ENCODE measurements at regions not wholly inside any gene's neighbourhood (a gene's known extent, or its start where the extent isn't known, plus 50 kb on each side); places are given as distances from the start of the nearest gene placed in this dataset.

DNA sequence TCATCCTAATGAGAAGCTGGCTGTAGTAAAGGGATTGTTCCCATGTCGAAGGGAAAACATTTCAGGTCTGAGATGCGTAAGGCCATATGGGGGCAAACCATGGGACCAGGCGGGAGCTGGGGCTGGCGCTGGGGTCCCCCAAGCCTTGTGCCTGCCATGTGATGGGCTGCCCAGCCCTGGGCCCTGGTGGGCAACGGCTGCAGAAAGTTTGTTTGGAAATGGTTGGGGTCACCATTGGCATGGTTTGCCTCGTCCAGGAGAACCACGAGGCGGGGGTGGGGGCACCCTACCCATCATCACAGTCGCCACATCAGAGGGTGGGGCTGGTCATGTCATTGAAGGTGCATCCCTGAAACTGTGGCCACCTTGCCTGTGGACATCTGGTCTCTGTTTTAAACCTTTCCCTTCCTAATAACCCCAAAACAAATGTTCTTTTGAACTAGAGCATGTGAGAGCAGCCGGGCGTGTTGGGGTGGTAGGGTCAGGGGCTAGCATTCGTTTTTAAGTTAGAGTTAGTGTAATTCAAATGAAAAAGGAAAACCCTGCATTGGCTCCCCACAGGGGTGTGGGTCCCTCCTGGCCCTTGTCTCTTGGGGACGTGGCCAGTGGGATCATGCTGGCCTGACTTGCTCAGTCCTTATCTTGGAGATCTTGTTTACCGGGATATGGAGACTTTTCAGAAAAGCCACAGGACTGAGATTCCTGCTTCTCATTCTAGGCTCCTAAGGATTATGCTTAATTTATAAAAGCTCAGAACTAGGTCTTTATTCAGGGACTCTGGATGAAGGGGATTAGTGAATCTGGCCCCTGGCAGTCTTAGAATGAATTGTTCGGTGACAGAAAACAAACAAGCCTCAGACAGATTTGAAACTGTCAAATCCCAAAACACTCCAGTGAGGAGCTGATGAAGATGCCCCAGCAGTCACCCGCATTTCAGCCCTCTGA is 98.5 kb downstream of the CTTN start:
- intact Hi-C loops (cut with micrococcal nuclease) = no loop called here
- no peaks in the 10 kb centered on the region for H3K36me3 Mint-ChIP-seq (ENCODE audit: low read depth)
- H3K4me1 Mint-ChIP-seq (ENCODE audit: low read depth) = no peaks in the 10 kb centered on the region
- peaks cover 2% of the 10 kb centered on the region for H3K27me3 Mint-ChIP-seq
- H3K27ac Mint-ChIP-seq = no peak overlapping the region
- no peak overlapping the region for H3K4me3 Mint-ChIP-seq
- H3K9me3 Mint-ChIP-seq = peaks cover 2% of the 10 kb centered on the region

DNA sequence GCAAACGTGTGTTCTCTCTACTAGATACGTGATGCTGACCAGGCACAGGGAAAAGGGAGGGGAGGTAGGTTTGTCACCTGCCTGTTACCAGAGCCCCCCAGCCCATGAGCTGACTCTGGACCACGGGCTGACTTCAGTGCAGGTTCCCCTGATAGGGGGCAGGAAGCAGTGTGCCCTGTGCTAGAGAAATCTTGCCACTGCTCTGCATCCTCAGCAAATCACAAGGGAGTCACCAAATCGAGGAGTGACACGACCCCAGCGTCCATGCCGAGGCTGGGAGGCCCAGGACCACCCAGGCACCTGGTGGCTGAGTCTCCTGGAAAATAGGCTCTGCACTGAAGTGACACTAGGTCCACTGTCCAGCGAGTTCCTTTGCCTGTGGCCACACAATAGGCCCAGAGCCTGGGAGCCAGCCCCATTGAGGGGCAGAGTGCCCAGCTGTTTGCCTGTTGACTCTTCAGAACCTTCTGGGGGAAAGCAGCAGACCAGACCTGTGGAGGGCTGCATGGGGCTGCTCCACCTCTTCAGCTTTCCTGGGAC is 99.3 kb downstream of the CTTN start:
- intact Hi-C loops (cut with micrococcal nuclease) = no loop called here
- Mint-ChIP-seq H3K9me3 (no peaks in the 10 kb centered on the region), H3K27ac (no peak overlapping the region), H3K4me1 (ENCODE audit: low read depth) (no peaks in the 10 kb centered on the region), H3K4me3 (no peak overlapping the region), H3K27me3 (peaks cover 2% of the 10 kb centered on the region), H3K36me3 (ENCODE audit: low read depth) (no peaks in the 10 kb centered on the region)

DNA sequence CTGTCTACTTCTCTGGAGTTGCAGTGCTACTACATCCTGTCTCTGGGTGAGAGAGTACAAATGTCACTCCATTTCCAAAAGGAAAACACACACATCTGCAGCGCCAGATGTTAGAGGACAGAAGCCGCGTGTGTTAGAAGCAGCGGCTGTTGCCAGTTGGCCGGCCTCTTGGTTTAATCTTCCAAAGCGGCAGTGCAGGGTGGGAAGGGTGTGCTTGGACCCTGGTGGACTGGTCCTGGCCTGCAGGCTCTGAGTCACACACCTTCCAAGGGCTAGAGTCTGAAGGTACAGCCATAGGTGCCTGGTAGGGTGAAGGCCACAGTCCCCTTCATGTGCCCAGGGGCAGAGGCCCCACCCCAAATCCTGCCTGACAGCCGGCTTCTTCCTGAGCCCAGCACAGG is 99.8 kb downstream of the CTTN start:
- intact Hi-C loops (cut with micrococcal nuclease) = no loop called here
- H3K9me3 Mint-ChIP-seq = no peaks in the 10 kb centered on the region
- H3K27me3 Mint-ChIP-seq = peaks cover 2% of the 10 kb centered on the region
- no peaks in the 10 kb centered on the region for H3K4me1 Mint-ChIP-seq (ENCODE audit: low read depth)
- H3K36me3 Mint-ChIP-seq (ENCODE audit: low read depth) = no peaks in the 10 kb centered on the region
- H3K4me3 Mint-ChIP-seq = no peak overlapping the region
- H3K27ac Mint-ChIP-seq = no peak overlapping the region

DNA sequence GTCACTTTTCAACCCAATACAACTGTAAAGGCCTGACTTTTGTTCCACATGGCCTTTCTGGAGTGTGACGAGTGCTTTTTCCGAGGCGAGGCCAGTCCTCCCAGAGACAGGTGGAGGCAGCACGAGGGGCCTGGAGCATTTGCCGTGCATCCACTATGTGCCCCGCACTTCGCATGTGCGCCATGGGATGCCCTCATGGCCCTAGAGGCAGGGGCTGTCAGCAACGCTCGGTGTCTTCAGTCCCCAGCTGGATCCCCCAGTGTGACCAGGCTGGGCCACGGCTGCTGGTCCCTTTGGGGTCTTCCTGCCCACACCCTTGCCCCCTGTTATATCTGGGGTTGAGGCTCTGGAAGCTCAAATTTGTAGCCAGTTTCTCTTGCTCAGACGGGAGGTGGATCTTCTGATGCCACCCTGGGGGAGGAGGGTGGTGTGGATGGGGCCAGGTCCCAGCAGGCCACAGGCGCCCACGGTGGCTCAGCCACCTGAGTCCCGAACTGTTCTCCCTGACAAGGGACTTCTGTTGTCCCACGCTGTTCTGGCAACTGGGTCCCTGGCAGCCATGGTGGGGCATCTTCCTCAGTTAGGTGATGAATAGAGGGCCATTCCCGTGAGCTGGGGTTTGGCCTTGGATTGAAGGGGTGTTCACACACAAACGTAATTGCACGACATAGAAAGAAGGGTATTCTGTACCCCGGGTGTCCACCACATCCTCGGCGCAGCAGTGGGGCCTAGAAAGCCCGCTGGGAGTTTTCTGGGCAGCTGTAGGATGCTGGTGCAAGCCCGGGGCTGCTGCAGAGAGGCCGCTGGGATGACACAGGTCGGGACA is 100.9 kb downstream of the CTTN start:
- Mint-ChIP-seq H3K27me3 (peaks cover 2% of the 10 kb centered on the region), H3K4me1 (ENCODE audit: low read depth) (no peaks in the 10 kb centered on the region), H3K4me3 (no peak overlapping the region), H3K9me3 (no peaks in the 10 kb centered on the region), H3K36me3 (ENCODE audit: low read depth) (no peaks in the 10 kb centered on the region), H3K27ac (no peak overlapping the region)
- intact Hi-C loops (cut with micrococcal nuclease) = no loop called here

DNA sequence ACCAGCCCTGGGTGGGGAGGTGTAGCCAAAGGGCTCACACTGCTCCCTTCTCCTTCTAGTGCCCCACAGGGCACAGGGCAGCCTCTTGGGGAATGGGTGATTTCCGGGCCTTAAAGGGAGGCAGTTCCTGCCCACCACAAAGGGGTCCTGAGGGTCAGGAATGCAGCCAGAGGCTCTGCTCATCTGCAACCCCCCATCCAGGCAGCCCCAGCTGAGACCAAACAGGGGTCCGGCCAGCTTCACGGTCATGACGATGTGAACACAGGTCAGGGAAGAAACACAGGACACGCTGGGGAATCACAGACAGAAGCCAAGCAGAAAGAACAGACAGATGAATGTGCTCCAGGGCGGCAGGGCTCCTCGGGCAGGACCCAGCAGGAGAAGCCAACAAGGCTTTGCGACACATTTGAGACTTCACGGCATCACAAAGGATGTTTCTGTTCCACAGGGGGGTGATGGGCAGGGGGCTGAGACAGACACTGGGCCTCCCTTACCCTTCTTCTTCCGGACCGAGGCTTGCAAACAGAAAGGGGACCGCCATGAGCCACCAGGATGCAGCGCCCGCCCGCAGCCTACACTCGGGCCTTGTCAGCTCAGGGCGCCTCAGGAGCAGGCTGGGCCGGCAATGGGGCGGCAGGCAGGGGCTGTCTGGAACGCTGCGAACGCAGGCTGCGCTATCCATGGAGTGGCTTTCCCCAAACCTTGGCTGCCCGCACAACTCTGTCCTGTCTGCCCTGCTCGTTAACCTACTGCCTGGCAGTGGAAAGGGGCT is 101.9 kb downstream of the CTTN start:
- no peaks in the 10 kb centered on the region for H3K4me1 Mint-ChIP-seq (ENCODE audit: low read depth)
- H3K4me3 Mint-ChIP-seq = no peak overlapping the region
- H3K27me3 Mint-ChIP-seq = peaks cover 2% of the 10 kb centered on the region
- no peaks in the 10 kb centered on the region for H3K36me3 Mint-ChIP-seq (ENCODE audit: low read depth)
- intact Hi-C loops (cut with micrococcal nuclease) = no loop called here
- H3K9me3 Mint-ChIP-seq = no peaks in the 10 kb centered on the region
- no peak overlapping the region for H3K27ac Mint-ChIP-seq

DNA sequence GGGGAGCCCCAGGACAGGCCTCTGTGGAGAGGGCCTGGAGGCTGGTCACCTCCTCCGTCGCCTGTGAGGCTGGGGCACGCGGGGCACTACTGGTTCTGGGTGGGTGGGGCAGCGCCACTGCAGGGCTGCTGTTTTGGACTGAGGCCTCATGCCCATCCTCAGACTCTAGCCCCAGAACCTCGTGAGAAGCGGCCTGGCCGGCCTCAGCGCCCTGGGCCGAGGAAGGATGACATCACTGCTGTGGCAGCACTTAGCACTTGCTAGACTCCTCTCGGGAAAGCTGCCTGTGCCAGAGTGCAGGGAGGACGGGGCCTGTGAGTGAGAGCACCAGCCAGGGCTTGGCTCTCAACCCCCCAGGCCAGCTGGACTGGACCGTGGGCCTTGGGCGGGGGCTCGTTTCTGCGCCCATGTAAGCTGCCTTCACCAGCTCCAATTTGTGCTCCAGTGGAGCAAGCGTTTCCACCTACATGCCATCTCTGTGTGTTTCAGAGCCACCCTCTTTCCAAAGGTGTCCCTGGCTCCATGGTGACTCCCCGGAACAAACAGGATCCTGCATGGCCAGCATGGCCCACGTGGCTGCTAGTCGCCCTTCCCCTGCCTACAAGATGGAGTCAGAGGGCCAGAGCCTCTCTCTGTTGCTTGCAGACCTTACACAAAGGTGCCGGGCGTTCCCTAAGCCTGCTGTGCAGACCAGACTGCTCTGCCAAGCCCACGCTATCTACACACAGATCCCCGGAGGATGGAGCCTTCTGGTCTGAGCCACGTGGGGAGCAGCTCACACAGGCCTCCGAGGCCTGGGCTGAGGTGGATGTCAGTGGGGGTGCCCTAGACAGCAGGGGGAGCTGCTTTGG is 102.9 kb downstream of the CTTN start:
- H3K9me3 Mint-ChIP-seq = no peaks in the 10 kb centered on the region
- peaks cover under 1% of the 10 kb centered on the region for H3K27me3 Mint-ChIP-seq
- no peak overlapping the region for H3K4me3 Mint-ChIP-seq
- H3K27ac Mint-ChIP-seq = no peak overlapping the region
- intact Hi-C loops (cut with micrococcal nuclease) = no loop called here
- no peaks in the 10 kb centered on the region for H3K4me1 Mint-ChIP-seq (ENCODE audit: low read depth)
- H3K36me3 Mint-ChIP-seq (ENCODE audit: low read depth) = no peaks in the 10 kb centered on the region

DNA sequence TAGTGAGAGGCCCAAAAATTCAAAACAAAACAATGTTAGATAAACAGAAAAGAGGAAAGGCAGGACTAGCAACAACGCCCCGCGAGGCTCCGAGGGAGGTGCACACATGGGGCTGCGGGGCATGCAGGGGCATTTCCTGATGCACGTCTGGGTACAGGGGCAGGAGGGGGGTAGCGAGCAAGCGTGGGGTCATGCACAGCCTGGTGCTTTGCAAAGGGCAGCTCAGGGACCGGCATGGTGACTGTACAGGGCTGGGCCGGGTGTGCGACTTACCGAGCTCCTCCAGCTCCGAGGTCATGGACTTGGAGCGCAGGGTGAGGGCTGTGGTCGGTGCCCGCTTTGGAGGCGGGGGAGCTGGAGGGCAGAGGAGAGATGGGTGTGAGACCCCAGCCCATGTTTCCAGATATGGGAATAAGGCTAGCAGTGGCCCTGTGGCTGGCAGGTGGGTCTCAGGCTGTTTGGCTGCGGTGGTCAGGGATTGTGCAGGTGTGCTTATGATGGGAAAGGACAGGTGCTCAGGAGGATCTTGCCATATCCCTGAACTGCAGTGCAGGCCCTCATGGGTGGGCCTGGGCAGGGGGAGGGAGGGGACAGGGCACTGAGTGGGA is 103.7 kb downstream of the CTTN start:
- Mint-ChIP-seq H3K36me3 (ENCODE audit: low read depth) (no peaks in the 10 kb centered on the region), H3K4me3 (no peak overlapping the region), H3K27ac (no peak overlapping the region), H3K9me3 (no peaks in the 10 kb centered on the region), H3K27me3 (no peaks in the 10 kb centered on the region), H3K4me1 (ENCODE audit: low read depth) (no peaks in the 10 kb centered on the region)
- intact Hi-C loops (cut with micrococcal nuclease) = no loop called here

DNA sequence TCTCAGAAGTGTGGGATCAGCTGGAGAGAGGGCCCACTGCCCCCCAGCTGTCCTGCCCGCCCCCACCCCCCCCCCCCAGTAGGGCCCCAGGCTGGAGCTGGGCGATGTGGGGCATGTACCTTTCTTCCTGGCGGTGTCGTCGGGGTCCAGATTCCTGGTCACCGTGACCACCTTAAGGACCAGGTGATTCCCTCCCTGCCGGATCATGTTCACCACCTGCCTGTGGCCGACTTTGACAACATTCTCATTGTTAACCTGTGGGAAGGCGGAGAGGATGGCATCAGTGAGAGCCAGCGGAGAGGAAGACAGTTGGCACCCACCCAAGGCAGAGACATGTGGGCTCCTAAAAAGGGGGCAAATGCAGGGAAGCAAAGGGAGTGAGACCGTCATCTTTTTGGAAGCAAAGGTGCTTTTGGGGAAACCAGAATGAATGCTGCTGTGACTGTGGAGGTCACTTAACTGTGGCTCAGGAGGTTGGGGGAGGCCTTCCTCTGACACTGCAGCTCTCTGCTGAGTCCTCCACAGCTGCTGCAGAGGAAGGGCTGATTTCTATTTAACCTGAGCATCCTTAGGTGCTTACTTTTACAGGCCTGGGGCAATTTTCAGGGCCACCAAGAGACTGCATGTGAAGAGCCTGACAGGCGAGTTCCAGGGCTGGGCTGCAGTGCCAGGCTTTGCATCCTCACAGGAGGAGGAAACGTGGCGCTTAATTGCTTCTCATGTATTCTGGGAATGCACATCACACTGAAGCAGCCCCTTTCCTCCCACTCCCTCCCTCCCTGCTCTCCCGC is 104.5 kb downstream of the CTTN start:
- H3K36me3 Mint-ChIP-seq (ENCODE audit: low read depth) = no peaks in the 10 kb centered on the region
- H3K4me3 Mint-ChIP-seq = no peak overlapping the region
- no peak overlapping the region for H3K27ac Mint-ChIP-seq
- no peaks in the 10 kb centered on the region for H3K9me3 Mint-ChIP-seq
- intact Hi-C loops (cut with micrococcal nuclease) = no loop called here
- no peaks in the 10 kb centered on the region for H3K4me1 Mint-ChIP-seq (ENCODE audit: low read depth)
- H3K27me3 Mint-ChIP-seq = no peaks in the 10 kb centered on the region

DNA sequence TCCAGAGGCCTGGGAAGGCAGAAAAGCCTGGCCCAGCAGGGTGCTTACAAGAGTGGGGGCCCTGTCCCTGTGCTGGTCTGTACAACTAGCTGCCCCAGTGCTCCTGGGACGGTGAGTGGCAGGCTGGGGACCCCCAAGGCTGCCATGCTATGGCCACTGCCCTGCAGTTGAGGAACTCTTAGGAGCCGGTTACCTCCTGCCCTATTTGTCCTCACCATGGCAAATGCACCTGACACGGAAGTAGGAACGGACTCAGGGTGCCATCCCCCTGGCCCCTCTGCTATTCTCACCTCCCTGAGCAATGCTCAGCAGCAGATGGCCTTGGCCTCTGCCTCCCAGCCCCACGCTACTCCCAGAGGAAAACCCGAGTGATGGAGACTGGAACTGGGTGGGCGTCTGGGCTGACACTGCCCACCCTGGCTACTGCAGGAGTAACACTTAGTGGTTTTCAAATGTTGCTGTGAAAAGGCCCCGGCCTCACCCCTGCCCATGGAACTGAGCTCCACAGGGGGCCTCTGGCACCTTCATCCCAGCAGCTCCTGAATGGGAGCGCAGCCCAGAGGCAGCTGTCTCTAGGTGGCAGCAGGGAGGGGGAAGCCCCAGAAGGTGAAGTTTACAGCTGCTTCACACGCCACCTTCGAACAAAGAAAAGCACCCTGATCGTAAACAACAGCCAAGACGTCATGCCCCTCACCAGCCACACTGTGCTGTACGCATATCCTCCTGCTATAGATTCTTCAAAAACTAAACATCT is 105.3 kb downstream of the CTTN start:
- intact Hi-C loops (cut with micrococcal nuclease) = no loop called here
- Mint-ChIP-seq H3K27ac (no peak overlapping the region), H3K9me3 (no peaks in the 10 kb centered on the region), H3K36me3 (ENCODE audit: low read depth) (no peaks in the 10 kb centered on the region), H3K4me3 (no peak overlapping the region), H3K27me3 (no peaks in the 10 kb centered on the region), H3K4me1 (ENCODE audit: low read depth) (no peaks in the 10 kb centered on the region)

DNA sequence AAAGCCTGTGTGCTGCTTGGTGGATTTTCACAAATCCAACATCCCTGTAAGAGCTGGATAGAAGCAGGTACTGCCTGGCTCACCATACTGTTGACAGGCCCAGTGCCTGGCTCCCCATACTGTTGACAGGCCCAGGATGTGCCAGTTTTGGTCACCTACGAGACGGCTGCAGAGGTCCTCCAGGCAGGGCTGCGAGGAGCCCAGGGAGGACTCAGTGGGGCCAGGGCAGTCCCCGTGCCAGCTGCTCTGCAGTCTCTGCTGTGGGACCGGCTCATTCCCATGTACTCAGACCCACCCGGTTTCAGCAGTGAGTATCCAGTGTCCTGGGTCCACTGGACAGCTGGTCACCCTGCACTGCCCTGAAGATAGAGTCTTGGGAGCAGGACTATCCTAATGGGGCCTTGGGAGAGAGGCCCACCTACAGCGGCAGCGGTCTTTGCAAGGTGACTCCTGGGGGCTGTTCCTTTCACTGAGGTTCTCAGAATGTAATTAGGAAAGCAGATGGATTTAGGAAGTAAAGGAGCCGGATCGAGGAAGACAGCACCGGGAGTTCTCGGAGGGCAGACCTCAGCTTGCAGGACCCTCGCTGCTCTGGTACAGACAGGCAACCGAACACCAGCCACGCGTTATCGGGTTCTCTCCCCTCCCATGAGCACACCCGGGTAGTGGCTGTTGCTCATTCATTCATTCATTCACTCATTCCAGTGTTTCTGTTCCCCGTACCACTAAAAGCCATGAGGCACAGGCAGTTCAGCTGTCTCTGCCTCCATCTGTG is 106.1 kb downstream of the CTTN start:
- intact Hi-C loops (cut with micrococcal nuclease) = no loop called here
- H3K4me3 Mint-ChIP-seq = no peak overlapping the region
- no peaks in the 10 kb centered on the region for H3K27me3 Mint-ChIP-seq
- H3K27ac Mint-ChIP-seq = no peak overlapping the region
- H3K9me3 Mint-ChIP-seq = no peaks in the 10 kb centered on the region
- H3K4me1 Mint-ChIP-seq (ENCODE audit: low read depth) = no peaks in the 10 kb centered on the region
- no peaks in the 10 kb centered on the region for H3K36me3 Mint-ChIP-seq (ENCODE audit: low read depth)

DNA sequence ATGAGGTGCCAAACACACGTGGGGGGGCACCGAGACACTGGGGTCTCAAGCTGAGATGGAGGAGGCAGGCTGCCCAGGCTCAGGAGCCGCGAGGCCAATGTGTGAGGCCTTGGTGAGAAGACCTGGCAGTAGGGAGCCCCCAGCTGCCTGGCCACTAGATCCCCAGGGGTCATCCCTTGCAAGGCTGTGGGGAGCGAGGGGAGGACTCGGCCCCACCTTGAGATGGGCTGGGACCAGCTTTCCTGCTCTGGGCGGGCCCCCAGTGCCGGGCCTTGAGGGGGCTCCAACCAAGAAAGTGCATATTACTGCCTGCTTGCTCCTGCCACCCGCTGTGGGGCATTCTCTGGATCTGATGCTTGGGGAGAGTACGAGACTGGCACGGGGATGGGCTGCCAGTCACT is 107.0 kb downstream of the CTTN start:
- intact Hi-C loops (cut with micrococcal nuclease) = no loop called here
- Mint-ChIP-seq H3K9me3 (no peaks in the 10 kb centered on the region), H3K27me3 (no peaks in the 10 kb centered on the region), H3K4me3 (no peak overlapping the region), H3K36me3 (ENCODE audit: low read depth) (no peaks in the 10 kb centered on the region), H3K27ac (no peak overlapping the region), H3K4me1 (ENCODE audit: low read depth) (peaks cover 2% of the 10 kb centered on the region)
